ENCODE measurements at regions not wholly inside any gene's neighbourhood (a gene's known extent, or its start where the extent isn't known, plus 50 kb on each side); places are given as distances from the start of the nearest gene placed in this dataset.

- TF ChIP-seq EGR1 (IDR thresholded peaks at IDR 0.05) (no peak), FOXM1 (IDR thresholded peaks at IDR 0.05; ENCODE audit: borderline replicate concordance, low read depth) (no peak), TEAD4 (IDR thresholded peaks at IDR 0.05) (no peak), CREB1 (IDR thresholded peaks at IDR 0.05; ENCODE audit: low read depth) (no peak)
These were observed 98.2 kb upstream of the NEBL start for GRCh38 chr10:20995123-20995987.

GRCh38 chr10:20993830-20994527 lies 96.9 kb upstream of the NEBL start:
- TF ChIP-seq TEAD4 (IDR thresholded peaks at IDR 0.05) (no peak), CREB1 (IDR thresholded peaks at IDR 0.05; ENCODE audit: low read depth) (no peak), NFIC (IDR thresholded peaks at IDR 0.05) (no peak), TCF12 (IDR thresholded peaks at IDR 0.05; ENCODE audit: low read depth) (no peak), CEBPB (IDR thresholded peaks at IDR 0.05) (no peak), FOXM1 (IDR thresholded peaks at IDR 0.05; ENCODE audit: borderline replicate concordance, low read depth) (no peak), RAD21 (IDR thresholded peaks at IDR 0.05; ENCODE audit: low read depth) (no peak), REST (IDR thresholded peaks at IDR 0.05; ENCODE audit: low read depth) (no peak), ZBTB7A (IDR thresholded peaks at IDR 0.05; ENCODE audit: low read depth) (no peak), EGR1 (IDR thresholded peaks at IDR 0.05) (no peak)
- TF ChIP-seq, protein P1, sequence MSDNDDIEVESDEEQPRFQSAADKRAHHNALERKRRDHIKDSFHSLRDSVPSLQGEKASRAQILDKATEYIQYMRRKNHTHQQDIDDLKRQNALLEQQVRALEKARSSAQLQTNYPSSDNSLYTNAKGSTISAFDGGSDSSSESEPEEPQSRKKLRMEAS (IDR thresholded peaks at IDR 0.05) = no peak
- TF ChIP-seq, protein P2, sequence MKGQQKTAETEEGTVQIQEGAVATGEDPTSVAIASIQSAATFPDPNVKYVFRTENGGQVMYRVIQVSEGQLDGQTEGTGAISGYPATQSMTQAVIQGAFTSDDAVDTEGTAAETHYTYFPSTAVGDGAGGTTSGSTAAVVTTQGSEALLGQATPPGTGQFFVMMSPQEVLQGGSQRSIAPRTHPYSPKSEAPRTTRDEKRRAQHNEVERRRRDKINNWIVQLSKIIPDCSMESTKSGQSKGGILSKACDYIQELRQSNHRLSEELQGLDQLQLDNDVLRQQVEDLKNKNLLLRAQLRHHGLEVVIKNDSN (IDR thresholded peaks at IDR 0.05) = no peak

DNA sequence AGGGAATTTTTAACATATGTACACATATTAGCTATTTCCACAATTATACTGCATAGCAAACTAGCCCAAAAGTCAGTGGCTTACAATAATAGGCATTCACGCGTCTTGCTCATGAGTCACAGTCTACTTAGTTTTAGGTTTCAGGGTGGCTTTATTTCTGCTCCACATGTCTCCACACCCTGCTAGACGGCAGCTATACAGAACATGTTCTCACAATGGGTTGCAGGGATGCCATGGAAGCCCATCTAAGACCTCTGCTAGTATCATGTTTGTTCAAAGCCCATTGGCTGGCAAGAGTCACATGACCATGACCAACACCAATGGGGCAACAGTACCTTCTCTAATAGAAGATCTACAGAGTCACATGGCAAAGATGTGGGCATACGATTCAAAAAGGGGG lies 96.3 kb upstream of the NEBL start:
- TF ChIP-seq YY1 (IDR thresholded peaks at IDR 0.05; ENCODE audit: low read depth) (no peak), CREB1 (IDR thresholded peaks at IDR 0.05; ENCODE audit: low read depth) (no peak), ZBTB7A (IDR thresholded peaks at IDR 0.05; ENCODE audit: low read depth) (no peak), EGR1 (IDR thresholded peaks at IDR 0.05) (no peak), TAF1 (IDR thresholded peaks at IDR 0.05; ENCODE audit: low read depth) (no peak), TCF12 (IDR thresholded peaks at IDR 0.05; ENCODE audit: low read depth) (no peak), REST (IDR thresholded peaks at IDR 0.05; ENCODE audit: low read depth) (no peak), CEBPB (IDR thresholded peaks at IDR 0.05) (no peak), FOXM1 (IDR thresholded peaks at IDR 0.05; ENCODE audit: borderline replicate concordance, low read depth) (no peak), RAD21 (IDR thresholded peaks at IDR 0.05; ENCODE audit: low read depth) (no peak), TEAD4 (IDR thresholded peaks at IDR 0.05) (peak; percentile 53; the same call in 1 of the 2 replicates), NFIC (IDR thresholded peaks at IDR 0.05) (no peak), EP300 (IDR thresholded peaks at IDR 0.05; ENCODE audit: borderline replicate concordance) (peak; percentile 41; the same call in 1 of the 2 replicates)
- TF ChIP-seq, protein P1 (IDR thresholded peaks at IDR 0.05) = peak; percentile 36; the same call in 1 of the 2 replicates
- TF ChIP-seq, protein P2 (IDR thresholded peaks at IDR 0.05) = peak; percentile 82

- TF ChIP-seq TCF12 (IDR thresholded peaks at IDR 0.05; ENCODE audit: low read depth) = no peak
- no peak for TF ChIP-seq TAF1 (IDR thresholded peaks at IDR 0.05; ENCODE audit: low read depth)
- TF ChIP-seq REST (IDR thresholded peaks at IDR 0.05; ENCODE audit: low read depth) = no peak
- TF ChIP-seq, protein P2 (IDR thresholded peaks at IDR 0.05) = no peak
- TF ChIP-seq EP300 (IDR thresholded peaks at IDR 0.05; ENCODE audit: borderline replicate concordance) = no peak
- TF ChIP-seq, protein P1 (IDR thresholded peaks at IDR 0.05) = no peak
- TF ChIP-seq CEBPB (IDR thresholded peaks at IDR 0.05) = no peak
- no peak for TF ChIP-seq ZBTB7A (IDR thresholded peaks at IDR 0.05; ENCODE audit: low read depth)
- no peak for TF ChIP-seq CREB1 (IDR thresholded peaks at IDR 0.05; ENCODE audit: low read depth)
- TF ChIP-seq YY1 (IDR thresholded peaks at IDR 0.05; ENCODE audit: low read depth) = no peak
- TF ChIP-seq FOXM1 (IDR thresholded peaks at IDR 0.05; ENCODE audit: borderline replicate concordance, low read depth) = no peak
- TF ChIP-seq RAD21 (IDR thresholded peaks at IDR 0.05; ENCODE audit: low read depth) = no peak
- TF ChIP-seq EGR1 (IDR thresholded peaks at IDR 0.05) = no peak
- TF ChIP-seq NFIC (IDR thresholded peaks at IDR 0.05) = no peak
- TF ChIP-seq TEAD4 (IDR thresholded peaks at IDR 0.05) = no peak
These were observed 94.4 kb upstream of the NEBL start for GRCh38 chr10:20991526-20991925.

Data from Ishikawa (cell line).